ENCODE measurements at regions not wholly inside any gene's neighbourhood (a gene's known extent, or its start where the extent isn't known, plus 50 kb on each side); places are given as distances from the start of the nearest gene placed in this dataset.

DNA sequence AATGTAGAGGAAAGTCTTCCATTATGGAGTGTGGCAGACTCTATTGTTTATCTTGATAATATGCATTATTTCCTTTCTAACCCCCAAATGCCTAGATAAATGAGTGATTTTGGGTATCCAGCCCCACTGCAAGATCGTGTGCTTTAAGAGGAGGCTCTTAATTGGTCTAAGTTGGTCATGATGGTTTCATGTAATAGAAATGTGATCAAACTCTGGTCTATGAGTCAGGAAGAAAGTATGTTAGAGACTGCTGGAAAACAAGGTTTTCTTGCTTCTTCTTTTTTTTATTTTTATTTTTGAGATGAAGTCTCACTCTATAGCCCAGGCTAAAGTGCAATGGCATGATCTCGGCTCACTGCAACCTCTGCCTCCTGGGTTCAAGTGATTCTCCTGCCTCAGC lies 344.5 kb upstream of the TNP1 start:
- TF ChIP-seq CTCF (IDR thresholded peaks at IDR 0.05; ENCODE audit: insufficient read depth, low read length, severe bottlenecking), result no peak
- DNase-seq (ENCODE audit: low read depth), result peak; percentile 26
- Histone ChIP-seq H3K27me3 (ENCODE audit: control insufficient read depth, insufficient read depth, low read length) (no peaks in the 10 kb centered on the region), H3K36me3 (ENCODE audit: control insufficient read depth, insufficient read depth, low read length) (no peaks in the 10 kb centered on the region), H3K4me3 (ENCODE audit: low read depth, low read length) (no peak overlapping the region)
- no peak for FAIRE-seq

DNA sequence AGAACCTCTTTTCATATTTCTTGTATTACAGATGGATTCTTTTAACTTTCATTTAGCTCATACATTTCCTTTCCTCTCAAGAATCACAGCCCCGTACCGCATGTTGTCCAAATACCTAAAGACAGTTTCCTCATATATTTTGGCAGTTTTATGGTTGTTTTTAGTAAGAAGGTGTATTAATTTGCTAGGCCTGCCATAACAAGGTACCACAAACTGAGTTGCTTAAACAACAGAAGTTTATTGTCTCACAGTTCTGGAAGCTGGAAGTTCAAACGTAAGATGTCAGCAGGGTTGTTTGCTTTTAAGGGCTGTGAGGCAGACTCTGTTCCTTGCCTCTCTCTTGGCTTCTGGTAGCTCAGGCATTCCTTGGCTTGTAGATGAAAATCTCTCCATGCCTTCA lies 343.2 kb upstream of the TNP1 start:
- Histone ChIP-seq H3K36me3 (ENCODE audit: control insufficient read depth, insufficient read depth, low read length) (no peaks in the 10 kb centered on the region), H3K4me3 (ENCODE audit: low read depth, low read length) (no peak overlapping the region), H3K27me3 (ENCODE audit: control insufficient read depth, insufficient read depth, low read length) (no peaks in the 10 kb centered on the region)
- DNase-seq (ENCODE audit: low read depth) (no peak), FAIRE-seq (no peak)
- no peak for TF ChIP-seq CTCF (IDR thresholded peaks at IDR 0.05; ENCODE audit: insufficient read depth, low read length, severe bottlenecking)

GRCh38 chr2:217199255-217199630 lies 339.4 kb upstream of the TNP1 start:
- no peak for TF ChIP-seq CTCF (IDR thresholded peaks at IDR 0.05; ENCODE audit: insufficient read depth, low read length, severe bottlenecking)

DNA sequence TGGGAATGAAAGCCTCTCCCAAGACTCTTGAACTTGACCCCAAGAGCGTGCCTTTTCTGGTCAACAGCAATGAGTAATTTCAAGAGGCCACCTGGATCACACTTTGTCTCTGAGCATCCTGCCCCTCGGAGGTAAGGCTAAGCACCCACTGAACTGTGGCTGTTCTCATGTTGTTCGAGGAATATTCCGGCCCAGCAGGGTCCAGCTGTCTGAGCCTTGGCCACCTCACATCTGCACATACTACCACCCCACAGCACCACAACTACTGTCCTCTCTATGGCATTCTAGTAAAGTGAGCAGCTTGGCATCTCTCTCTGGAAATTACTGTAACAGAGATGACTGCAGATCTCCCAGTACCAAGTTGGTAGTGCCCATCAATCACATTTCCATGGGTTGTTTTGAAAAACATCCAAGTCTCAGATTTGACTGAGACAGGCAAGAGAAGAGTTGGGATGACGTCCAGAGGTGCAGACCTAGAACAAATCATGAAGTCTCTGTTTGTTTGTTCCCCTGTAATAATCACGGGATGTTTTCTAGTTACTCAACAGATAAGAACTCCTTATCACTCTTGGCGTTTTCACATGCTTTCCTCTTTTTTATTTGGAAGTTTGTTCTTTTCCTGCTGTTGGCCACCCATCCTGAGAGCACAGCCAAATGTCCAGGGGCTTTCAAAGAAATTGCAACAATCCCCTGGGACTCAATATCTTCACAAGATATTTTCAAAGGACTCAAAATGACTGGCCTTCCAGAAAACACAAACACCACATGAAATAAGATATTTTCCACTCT lies 336.0 kb upstream of the TNP1 start:
- DNase-seq (ENCODE audit: low read depth) (no peak), FAIRE-seq (peak; percentile 23)
- H3K36me3 ChIP-seq (ENCODE audit: control insufficient read depth, insufficient read depth, low read length), result no peaks in the 10 kb centered on the region

More at GRCh38 chr2:217199255-217199630, 339.4 kb upstream of the TNP1 start:
- FAIRE-seq (no peak), DNase-seq (ENCODE audit: low read depth) (no peak)
- Histone ChIP-seq H3K4me3 (ENCODE audit: low read depth, low read length) (no peak overlapping the region), H3K36me3 (ENCODE audit: control insufficient read depth, insufficient read depth, low read length) (no peaks in the 10 kb centered on the region), H3K27me3 (ENCODE audit: control insufficient read depth, insufficient read depth, low read length) (no peaks in the 10 kb centered on the region)

GRCh38 chr2:217195016-217195415 lies 335.2 kb upstream of the TNP1 start:
- no peaks in the 10 kb centered on the region for H3K36me3 ChIP-seq (ENCODE audit: control insufficient read depth, insufficient read depth, low read length)
- H3K27me3 ChIP-seq (ENCODE audit: control insufficient read depth, insufficient read depth, low read length), result no peaks in the 10 kb centered on the region
- TF ChIP-seq CTCF (IDR thresholded peaks at IDR 0.05; ENCODE audit: insufficient read depth, low read length, severe bottlenecking), result no peak
- no peak overlapping the region for H3K4me3 ChIP-seq (ENCODE audit: low read depth, low read length)
- FAIRE-seq, result no peak
- no peak for DNase-seq (ENCODE audit: low read depth)

More for the DNA sequence above, 336.0 kb upstream of the TNP1 start:
- H3K4me3 ChIP-seq (ENCODE audit: low read depth, low read length), result no peak overlapping the region
- TF ChIP-seq CTCF (IDR thresholded peaks at IDR 0.05; ENCODE audit: insufficient read depth, low read length, severe bottlenecking), result no peak
- no peaks in the 10 kb centered on the region for H3K27me3 ChIP-seq (ENCODE audit: control insufficient read depth, insufficient read depth, low read length)

Measured in bronchial epithelial cell (primary cell).